ENCODE measurements at regions not wholly inside any gene's neighbourhood (a gene's known extent, or its start where the extent isn't known, plus 50 kb on each side); places are given as distances from the start of the nearest gene placed in this dataset.
"Not testable (repeated sequence)": the region's sequence is repeated elsewhere in the genome, so short reads cannot be mapped to it uniquely, and the experiment has no call there.

DNA sequence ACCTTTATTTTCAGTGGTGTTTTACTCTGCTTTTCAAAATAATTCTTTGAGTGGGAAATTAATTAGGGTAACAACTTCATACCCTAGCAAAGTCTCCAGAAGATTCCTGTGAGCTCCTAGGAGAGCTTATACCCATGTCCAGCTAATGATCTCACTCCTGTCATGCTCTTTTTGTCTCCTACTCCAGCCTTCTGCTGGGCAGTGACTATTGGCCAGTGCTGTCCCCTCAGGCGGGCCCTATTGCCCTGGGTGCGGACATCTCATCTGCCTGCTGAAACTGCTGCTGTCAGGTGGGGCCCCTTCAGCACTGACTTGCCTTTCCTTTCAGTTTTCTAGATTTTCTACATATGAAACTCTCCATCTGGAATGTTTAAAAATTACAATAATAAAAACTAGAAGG, 80.3 kb downstream of the EBLN1 start:
- no peak overlapping the region for H3K4me3 ChIP-seq (ENCODE audit: low read depth, low read length)
- H3K9me3 ChIP-seq (ENCODE audit: severe bottlenecking), result no peaks in the 10 kb centered on the region
- H3K36me3 ChIP-seq, result no peaks in the 10 kb centered on the region
- TF ChIP-seq, protein P1, sequence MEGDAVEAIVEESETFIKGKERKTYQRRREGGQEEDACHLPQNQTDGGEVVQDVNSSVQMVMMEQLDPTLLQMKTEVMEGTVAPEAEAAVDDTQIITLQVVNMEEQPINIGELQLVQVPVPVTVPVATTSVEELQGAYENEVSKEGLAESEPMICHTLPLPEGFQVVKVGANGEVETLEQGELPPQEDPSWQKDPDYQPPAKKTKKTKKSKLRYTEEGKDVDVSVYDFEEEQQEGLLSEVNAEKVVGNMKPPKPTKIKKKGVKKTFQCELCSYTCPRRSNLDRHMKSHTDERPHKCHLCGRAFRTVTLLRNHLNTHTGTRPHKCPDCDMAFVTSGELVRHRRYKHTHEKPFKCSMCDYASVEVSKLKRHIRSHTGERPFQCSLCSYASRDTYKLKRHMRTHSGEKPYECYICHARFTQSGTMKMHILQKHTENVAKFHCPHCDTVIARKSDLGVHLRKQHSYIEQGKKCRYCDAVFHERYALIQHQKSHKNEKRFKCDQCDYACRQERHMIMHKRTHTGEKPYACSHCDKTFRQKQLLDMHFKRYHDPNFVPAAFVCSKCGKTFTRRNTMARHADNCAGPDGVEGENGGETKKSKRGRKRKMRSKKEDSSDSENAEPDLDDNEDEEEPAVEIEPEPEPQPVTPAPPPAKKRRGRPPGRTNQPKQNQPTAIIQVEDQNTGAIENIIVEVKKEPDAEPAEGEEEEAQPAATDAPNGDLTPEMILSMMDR (IDR thresholded peaks at IDR 0.05; ENCODE audit: low read depth, low read length), result no peak
- DNase-seq, result no peak
- H3K27me3 ChIP-seq (ENCODE audit: insufficient read depth, low read depth, severe bottlenecking), result no peaks in the 10 kb centered on the region
- no peak overlapping the region for H3K27ac ChIP-seq

DNA sequence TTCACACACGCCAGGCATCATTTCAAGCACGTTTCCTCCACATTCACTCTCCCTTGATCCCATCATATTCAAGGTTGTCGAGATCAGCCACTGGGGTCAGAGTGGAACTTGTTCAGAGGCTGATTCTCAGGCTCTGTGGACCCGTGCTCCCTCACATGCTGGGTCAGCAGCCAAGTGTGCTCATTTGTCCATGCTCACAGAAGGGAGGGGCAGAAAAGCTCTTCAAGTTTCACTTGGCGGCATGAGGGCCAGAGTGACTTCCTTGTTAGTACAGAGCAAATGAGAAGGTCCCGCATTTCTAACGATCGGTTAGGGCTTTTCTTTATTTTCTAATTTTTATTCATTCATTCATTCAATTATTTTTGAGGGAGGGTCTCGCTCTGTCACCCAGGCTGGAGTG, 82.2 kb downstream of the EBLN1 start:
- TF ChIP-seq, protein P1 (IDR thresholded peaks at IDR 0.05; ENCODE audit: low read depth, low read length), result no peak
- Histone ChIP-seq H3K27ac (no peak overlapping the region), H3K9me3 (ENCODE audit: severe bottlenecking) (no peaks in the 10 kb centered on the region), H3K36me3 (no peaks in the 10 kb centered on the region), H3K4me3 (ENCODE audit: low read depth, low read length) (no peak overlapping the region), H3K27me3 (ENCODE audit: insufficient read depth, low read depth, severe bottlenecking) (no peaks in the 10 kb centered on the region)
- no peak for DNase-seq

DNA sequence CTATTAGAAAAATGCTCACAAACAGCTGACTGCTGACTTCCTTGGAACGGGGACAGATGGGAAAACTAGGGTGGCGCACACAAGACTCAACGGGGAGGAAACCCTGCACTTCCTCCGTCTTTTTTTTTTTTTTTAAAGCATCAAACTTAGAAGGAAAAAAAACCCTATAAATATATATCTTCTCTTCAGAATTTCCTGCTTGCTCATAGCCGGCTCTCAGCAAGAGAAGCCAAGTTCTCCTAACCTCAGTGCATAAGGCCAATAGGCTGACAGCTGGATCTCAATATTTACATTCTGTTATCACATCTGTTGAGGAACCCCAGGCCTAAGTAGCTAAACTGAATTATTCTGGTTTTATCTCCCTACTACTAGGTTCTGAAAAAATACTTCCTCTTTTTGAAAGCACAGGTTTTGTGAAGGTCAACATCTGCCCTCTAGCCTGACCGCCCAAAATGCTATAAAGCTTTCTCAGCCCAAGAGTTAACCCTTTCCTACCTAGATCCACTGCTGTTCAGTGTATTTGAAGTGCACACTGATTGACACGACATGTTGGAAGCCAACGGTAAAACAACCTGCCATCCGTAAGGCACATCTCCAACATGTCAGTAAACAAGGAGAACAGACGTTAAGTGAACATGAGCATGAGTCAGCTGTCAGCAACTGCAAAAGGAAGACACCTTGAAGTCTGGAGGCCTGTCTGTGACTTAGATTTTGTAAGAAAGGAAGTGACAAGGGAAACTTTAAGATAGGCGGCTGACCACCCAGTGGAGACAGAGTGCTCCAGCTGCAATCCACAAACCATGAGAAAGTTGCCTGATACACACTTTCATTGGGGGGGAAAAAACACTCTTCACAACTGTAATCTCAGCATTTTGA, 83.8 kb downstream of the EBLN1 start:
- no peak for DNase-seq
- no peaks in the 10 kb centered on the region for H3K9me3 ChIP-seq (ENCODE audit: severe bottlenecking)
- H3K36me3 ChIP-seq, result no peaks in the 10 kb centered on the region
- no peak overlapping the region for H3K27ac ChIP-seq
- TF ChIP-seq, protein P1 (IDR thresholded peaks at IDR 0.05; ENCODE audit: low read depth, low read length), result no peak
- no peaks in the 10 kb centered on the region for H3K27me3 ChIP-seq (ENCODE audit: insufficient read depth, low read depth, severe bottlenecking)
- H3K4me3 ChIP-seq (ENCODE audit: low read depth, low read length), result no peak overlapping the region

DNA sequence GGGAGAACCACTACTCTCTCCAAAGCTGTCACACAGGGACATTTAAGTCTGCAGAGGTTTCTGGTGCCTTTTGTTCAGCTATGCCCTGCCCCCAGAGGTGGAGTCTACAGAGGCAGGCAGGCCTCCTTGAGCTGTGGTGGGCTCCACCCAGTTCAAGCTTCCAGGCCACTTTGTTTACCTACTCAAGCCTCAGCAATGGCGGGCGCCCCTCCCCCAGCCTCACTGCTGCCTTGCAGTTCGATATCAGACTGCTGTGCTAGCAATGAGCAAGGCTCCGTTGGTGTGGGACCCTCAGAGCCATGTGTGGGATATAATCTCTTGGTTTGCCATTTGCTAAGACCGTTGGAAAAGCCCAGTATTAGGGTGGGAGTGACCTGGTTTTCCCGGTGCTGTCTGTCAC, 87.0 kb downstream of the EBLN1 start:
- not testable (repeated sequence) for H3K27ac ChIP-seq

DNA sequence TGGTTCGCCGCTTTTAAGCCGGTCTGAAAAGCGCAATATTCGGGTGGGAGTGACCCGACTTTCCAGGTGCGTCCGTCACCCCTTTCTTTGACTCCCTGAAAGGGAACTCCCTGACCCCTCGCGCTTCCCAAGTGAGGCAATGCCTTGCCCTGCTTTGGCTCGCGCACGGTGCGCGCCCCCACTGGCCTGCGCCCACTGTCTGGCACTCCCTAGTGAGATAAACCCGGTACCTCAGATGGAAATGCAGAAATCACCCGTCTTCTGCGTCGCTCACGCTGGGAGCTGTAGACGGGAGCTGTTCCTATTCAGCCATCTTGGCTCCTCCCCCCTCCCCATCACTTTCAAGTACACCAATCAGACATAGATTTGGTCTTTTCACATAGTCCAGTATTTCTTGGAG, 88.2 kb downstream of the EBLN1 start:
- DNase-seq; H3K27ac ChIP-seq; H3K9me3 ChIP-seq (ENCODE audit: severe bottlenecking); H3K36me3 ChIP-seq; H3K27me3 ChIP-seq (ENCODE audit: insufficient read depth, low read depth, severe bottlenecking); H3K4me3 ChIP-seq (ENCODE audit: low read depth, low read length): not testable (repeated sequence)

More for the DNA sequence above, 87.0 kb downstream of the EBLN1 start:
- H3K9me3 ChIP-seq (ENCODE audit: severe bottlenecking); H3K4me3 ChIP-seq (ENCODE audit: low read depth, low read length); H3K27me3 ChIP-seq (ENCODE audit: insufficient read depth, low read depth, severe bottlenecking); DNase-seq; H3K36me3 ChIP-seq: not testable (repeated sequence)

DNA sequence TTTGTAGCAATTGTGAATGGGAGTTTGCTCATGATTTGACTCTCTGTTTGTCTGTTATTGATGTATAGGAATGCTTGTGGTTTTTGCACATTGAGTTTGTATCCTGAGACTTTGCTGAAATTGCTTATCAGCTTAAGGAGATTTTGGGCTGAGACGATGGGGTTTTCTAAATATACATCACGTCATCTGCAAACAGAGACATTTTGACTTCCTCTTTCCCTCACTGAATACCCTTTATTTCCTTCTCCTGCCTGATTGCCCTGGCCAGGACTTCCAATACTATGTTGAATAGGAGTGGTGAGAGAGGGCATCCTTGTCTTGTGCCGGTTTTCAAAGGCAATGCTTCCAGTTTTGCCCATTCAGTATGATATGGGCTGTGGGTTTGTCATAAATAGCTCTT, 96.6 kb downstream of the EBLN1 start:
- H3K9me3 ChIP-seq (ENCODE audit: severe bottlenecking); DNase-seq; H3K27me3 ChIP-seq (ENCODE audit: insufficient read depth, low read depth, severe bottlenecking); H3K36me3 ChIP-seq; H3K27ac ChIP-seq; H3K4me3 ChIP-seq (ENCODE audit: low read depth, low read length): not testable (repeated sequence)

DNA sequence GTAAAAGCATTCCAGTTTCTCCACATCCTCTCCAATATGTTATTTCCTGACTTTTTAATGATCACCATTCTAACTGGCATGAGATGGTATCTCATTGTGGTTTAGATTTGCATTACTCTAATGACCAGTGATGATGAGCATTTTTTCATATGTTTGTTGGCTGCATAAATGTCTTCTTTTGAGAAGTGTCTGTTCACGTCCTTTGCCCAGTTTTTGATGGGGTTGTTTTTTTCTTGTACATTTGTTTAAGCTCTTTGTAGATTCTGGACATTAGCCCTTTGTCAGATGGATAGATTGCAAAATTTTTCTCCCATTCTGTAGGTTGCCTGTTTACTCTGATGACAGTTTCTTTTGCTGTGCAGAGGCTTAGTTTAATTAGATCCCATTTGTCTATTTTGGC, 97.7 kb downstream of the EBLN1 start:
- not testable (repeated sequence) for DNase-seq; H3K27ac ChIP-seq; H3K27me3 ChIP-seq (ENCODE audit: insufficient read depth, low read depth, severe bottlenecking); H3K4me3 ChIP-seq (ENCODE audit: low read depth, low read length); H3K36me3 ChIP-seq; H3K9me3 ChIP-seq (ENCODE audit: severe bottlenecking)

DNA sequence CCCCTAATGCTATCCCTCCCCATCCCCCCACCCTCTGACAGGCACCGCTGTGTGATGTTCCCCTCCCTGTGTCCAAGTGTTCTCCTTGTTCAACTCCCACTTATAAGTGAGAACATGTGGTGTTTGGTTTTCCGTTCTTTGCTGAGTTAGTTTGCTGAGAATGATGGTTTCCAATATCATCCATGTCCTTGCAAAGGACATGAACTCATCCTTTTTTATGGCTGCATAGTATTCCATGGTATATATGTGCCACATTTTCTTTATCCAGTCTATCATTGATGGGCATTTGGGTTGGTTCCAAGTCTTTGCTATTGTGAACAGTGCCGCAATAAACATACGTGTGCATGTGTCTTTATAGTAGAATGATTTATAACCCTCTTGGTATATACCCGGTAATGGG, 98.2 kb downstream of the EBLN1 start:
- not testable (repeated sequence) for H3K27me3 ChIP-seq (ENCODE audit: insufficient read depth, low read depth, severe bottlenecking); H3K27ac ChIP-seq; H3K9me3 ChIP-seq (ENCODE audit: severe bottlenecking); H3K4me3 ChIP-seq (ENCODE audit: low read depth, low read length); H3K36me3 ChIP-seq; DNase-seq
